MM.1S (cell line): ENCODE measurements at regions not wholly inside any gene's neighbourhood (a gene's known extent, or its start where the extent isn't known, plus 50 kb on each side); places are given as distances from the start of the nearest gene placed in this dataset.

ENCODE experiments used
- EZH2 ChIP-seq: fragments of 300-600 bp; sonication (generic); optimal IDR thresholded peaks from 2 replicates; pipeline ENCODE3; 2017; ENCODE audit warnings: low read depth, mild to moderate bottlenecking, antibody characterized with exemption, low read length, mixed read lengths
- TF ChIP-seq, protein P1 (sequence below): fragments of 300-600 bp; sonication (generic); IDR thresholded peaks from 2 replicates; pipeline ENCODE4 v1.5.1; 2016; ENCODE audit warnings: antibody characterized with exemption, low read length, mixed read lengths

- TF ChIP-seq, protein P1, sequence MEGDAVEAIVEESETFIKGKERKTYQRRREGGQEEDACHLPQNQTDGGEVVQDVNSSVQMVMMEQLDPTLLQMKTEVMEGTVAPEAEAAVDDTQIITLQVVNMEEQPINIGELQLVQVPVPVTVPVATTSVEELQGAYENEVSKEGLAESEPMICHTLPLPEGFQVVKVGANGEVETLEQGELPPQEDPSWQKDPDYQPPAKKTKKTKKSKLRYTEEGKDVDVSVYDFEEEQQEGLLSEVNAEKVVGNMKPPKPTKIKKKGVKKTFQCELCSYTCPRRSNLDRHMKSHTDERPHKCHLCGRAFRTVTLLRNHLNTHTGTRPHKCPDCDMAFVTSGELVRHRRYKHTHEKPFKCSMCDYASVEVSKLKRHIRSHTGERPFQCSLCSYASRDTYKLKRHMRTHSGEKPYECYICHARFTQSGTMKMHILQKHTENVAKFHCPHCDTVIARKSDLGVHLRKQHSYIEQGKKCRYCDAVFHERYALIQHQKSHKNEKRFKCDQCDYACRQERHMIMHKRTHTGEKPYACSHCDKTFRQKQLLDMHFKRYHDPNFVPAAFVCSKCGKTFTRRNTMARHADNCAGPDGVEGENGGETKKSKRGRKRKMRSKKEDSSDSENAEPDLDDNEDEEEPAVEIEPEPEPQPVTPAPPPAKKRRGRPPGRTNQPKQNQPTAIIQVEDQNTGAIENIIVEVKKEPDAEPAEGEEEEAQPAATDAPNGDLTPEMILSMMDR: no peak
- TF ChIP-seq EZH2: no peak
Observed at GRCh38 chr1:14412235-14412634, 186.2 kb upstream of the KAZN start.
